ENCODE measurements at regions not wholly inside any gene's neighbourhood (a gene's known extent, or its start where the extent isn't known, plus 50 kb on each side); places are given as distances from the start of the nearest gene placed in this dataset.

DNA sequence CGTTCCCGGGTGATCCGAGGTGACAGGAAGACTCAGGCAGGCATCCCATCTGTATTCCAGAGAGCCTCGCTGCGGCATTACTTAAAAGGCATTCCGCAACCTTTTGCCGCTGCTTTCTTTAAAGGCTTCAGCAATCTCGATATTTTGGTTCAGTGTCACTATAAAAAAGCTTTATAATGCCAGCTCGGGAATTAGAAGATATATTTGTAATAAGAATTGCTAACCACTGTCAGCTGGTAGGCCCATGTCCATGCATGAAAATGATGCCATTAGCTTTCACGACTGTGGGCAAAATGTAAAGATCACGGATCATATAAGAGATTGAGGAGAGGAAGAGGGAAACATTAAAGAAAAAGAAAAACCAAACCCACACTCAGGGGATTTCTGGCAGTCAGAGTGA, 578.6 kb upstream of the CDH5 start:
- WGBS (ENCODE audit: insufficient coverage), result 93% methylated on average over 8 of the region's 11 CpGs
- no peak for DNase-seq
- intact Hi-C loops (cut with micrococcal nuclease), result no loop called here

DNA sequence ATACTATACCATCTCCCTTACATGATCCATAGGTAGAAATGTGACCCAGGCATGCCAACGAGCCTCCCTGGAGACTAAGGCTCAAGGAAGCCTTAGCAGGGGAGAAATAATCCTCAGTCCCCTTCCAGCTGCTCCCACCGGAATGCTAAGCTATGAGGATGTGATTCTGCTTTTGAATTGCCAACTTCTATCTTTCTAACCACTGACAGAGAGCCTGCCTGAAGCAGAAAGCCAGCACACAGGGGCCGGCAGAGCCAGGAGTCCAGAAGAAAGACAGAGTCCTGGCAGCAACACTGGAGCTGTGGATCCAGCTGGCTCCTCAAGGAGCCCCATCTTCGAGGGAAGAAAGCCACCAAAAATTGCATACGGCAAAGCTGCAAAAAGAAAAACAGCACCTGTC, 579.6 kb upstream of the CDH5 start:
- Histone ChIP-seq H2AFZ (ENCODE audit: insufficient read depth, low read depth, low read length, poor library complexity, severe bottlenecking) (no peak overlapping the region), H3K4me3 (ENCODE audit: control extremely low read depth in 1 of 5, extremely low read depth in 1 of 5, insufficient read depth in 1 of 5, low read depth in 2 of 5, low read length in 4 of 5) (no peak overlapping the region), H3K4me2 (replicated peaks; ENCODE audit: low read depth, low read length, poor library complexity, severe bottlenecking) (no peak overlapping the region), H3K36me3 (replicated peaks in 1 of 2; ENCODE audit: control extremely low read depth in 1 of 2, control insufficient read depth in 1 of 2, extremely low read depth in 1 of 2, insufficient read depth in 2 of 2, low read length in 1 of 2) (no peaks in the 10 kb centered on the region), H3K79me2 (ENCODE audit: control insufficient read depth, insufficient read depth, low read length) (no peaks in the 10 kb centered on the region), H3K9ac (ENCODE audit: low read length) (no peak overlapping the region), H3K27ac (ENCODE audit: low read length in 2 of 2) (no peak overlapping the region), H3K9me3 (ENCODE audit: control extremely low read depth in 1 of 3, control insufficient read depth in 2 of 3, insufficient read depth in 1 of 3, low read length in 2 of 3) (peaks cover 0 to 6% (median 0%) of the 10 kb centered on the region in 3 donors), H4K20me1 (ENCODE audit: control insufficient read depth, insufficient read depth, low read length, poor library complexity, severe bottlenecking) (no peaks in the 10 kb centered on the region), H3K4me1 (ENCODE audit: control insufficient read depth in 2 of 2, insufficient read depth in 2 of 2, low read length in 2 of 2) (no peaks in the 10 kb centered on the region), H3K27me3 (replicated peaks in 1 of 4; ENCODE audit: control extremely low read depth in 1 of 4, control insufficient read depth in 3 of 4, insufficient read depth in 4 of 4, low read length in 3 of 4) (peaks cover 0 to 4% (median 0%) of the 10 kb centered on the region in 4 experiments)
- H3K27ac Mint-ChIP-seq, result no peak overlapping the region
- ChIA-PET CTCF (no interaction called here), POLR2A (no interaction called here)
- H3K27me3 Mint-ChIP-seq, result no peaks in the 10 kb centered on the region
- ATAC-seq (ENCODE audit: low read depth), result no peak
- no peak for DNase-seq
- intact Hi-C loops (cut with micrococcal nuclease), result no loop called here
- H3K4me3 Mint-ChIP-seq, result no peak overlapping the region
- TF ChIP-seq, protein P1, sequence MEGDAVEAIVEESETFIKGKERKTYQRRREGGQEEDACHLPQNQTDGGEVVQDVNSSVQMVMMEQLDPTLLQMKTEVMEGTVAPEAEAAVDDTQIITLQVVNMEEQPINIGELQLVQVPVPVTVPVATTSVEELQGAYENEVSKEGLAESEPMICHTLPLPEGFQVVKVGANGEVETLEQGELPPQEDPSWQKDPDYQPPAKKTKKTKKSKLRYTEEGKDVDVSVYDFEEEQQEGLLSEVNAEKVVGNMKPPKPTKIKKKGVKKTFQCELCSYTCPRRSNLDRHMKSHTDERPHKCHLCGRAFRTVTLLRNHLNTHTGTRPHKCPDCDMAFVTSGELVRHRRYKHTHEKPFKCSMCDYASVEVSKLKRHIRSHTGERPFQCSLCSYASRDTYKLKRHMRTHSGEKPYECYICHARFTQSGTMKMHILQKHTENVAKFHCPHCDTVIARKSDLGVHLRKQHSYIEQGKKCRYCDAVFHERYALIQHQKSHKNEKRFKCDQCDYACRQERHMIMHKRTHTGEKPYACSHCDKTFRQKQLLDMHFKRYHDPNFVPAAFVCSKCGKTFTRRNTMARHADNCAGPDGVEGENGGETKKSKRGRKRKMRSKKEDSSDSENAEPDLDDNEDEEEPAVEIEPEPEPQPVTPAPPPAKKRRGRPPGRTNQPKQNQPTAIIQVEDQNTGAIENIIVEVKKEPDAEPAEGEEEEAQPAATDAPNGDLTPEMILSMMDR (IDR thresholded peaks at IDR 0.05), result no peak
- TF ChIP-seq EZH2 (IDR thresholded peaks at IDR 0.05; ENCODE audit: borderline replicate concordance, insufficient read depth, low read depth, low read length, poor library complexity, severe bottlenecking), result no peak
- WGBS (ENCODE audit: insufficient coverage), result 50% methylated on average over 1 of the region's 5 CpGs
- H3K9me3 Mint-ChIP-seq (ENCODE audit: insufficient read depth), result no peaks in the 10 kb centered on the region
- H3K4me1 Mint-ChIP-seq, result no peaks in the 10 kb centered on the region

More for the DNA sequence above, 578.6 kb upstream of the CDH5 start:
- Histone ChIP-seq H3K9ac (ENCODE audit: low read length) (no peak overlapping the region), H2AFZ (ENCODE audit: insufficient read depth, low read depth, low read length, poor library complexity, severe bottlenecking) (no peak overlapping the region), H3K4me3 (ENCODE audit: control extremely low read depth in 1 of 5, extremely low read depth in 1 of 5, insufficient read depth in 1 of 5, low read depth in 2 of 5, low read length in 4 of 5) (no peak overlapping the region), H4K20me1 (ENCODE audit: control insufficient read depth, insufficient read depth, low read length, poor library complexity, severe bottlenecking) (no peaks in the 10 kb centered on the region), H3K79me2 (ENCODE audit: control insufficient read depth, insufficient read depth, low read length) (no peaks in the 10 kb centered on the region), H3K27ac (ENCODE audit: low read length in 2 of 2) (no peak overlapping the region), H3K4me2 (replicated peaks; ENCODE audit: low read depth, low read length, poor library complexity, severe bottlenecking) (no peak overlapping the region), H3K36me3 (replicated peaks in 1 of 2; ENCODE audit: control extremely low read depth in 1 of 2, control insufficient read depth in 1 of 2, extremely low read depth in 1 of 2, insufficient read depth in 2 of 2, low read length in 1 of 2) (no peaks in the 10 kb centered on the region), H3K9me3 (ENCODE audit: control extremely low read depth in 1 of 3, control insufficient read depth in 2 of 3, insufficient read depth in 1 of 3, low read length in 2 of 3) (peaks cover 0 to 6% (median 0%) of the 10 kb centered on the region in 3 donors), H3K4me1 (ENCODE audit: control insufficient read depth in 2 of 2, insufficient read depth in 2 of 2, low read length in 2 of 2) (no peaks in the 10 kb centered on the region), H3K27me3 (replicated peaks in 1 of 4; ENCODE audit: control extremely low read depth in 1 of 4, control insufficient read depth in 3 of 4, insufficient read depth in 4 of 4, low read length in 3 of 4) (no peaks in the 10 kb centered on the region)
- H3K4me1 Mint-ChIP-seq, result no peaks in the 10 kb centered on the region
- H3K9me3 Mint-ChIP-seq (ENCODE audit: insufficient read depth), result no peaks in the 10 kb centered on the region
- no peaks in the 10 kb centered on the region for H3K27me3 Mint-ChIP-seq
- ChIA-PET POLR2A (no interaction called here), CTCF (no interaction called here)
- H3K4me3 Mint-ChIP-seq, result no peak overlapping the region
- no peak for ATAC-seq (ENCODE audit: low read depth)
- TF ChIP-seq, protein P1 (IDR thresholded peaks at IDR 0.05), result no peak
- no peak for TF ChIP-seq EZH2 (IDR thresholded peaks at IDR 0.05; ENCODE audit: borderline replicate concordance, insufficient read depth, low read depth, low read length, poor library complexity, severe bottlenecking)
- H3K27ac Mint-ChIP-seq, result no peak overlapping the region
